ENCODE measurements at regions not wholly inside any gene's neighbourhood (a gene's known extent, or its start where the extent isn't known, plus 50 kb on each side); places are given as distances from the start of the nearest gene placed in this dataset.
A peak's percentile ranks its signal among the peaks of the same experiment; 100 is the strongest.

- Histone ChIP-seq H2AFZ (no peak overlapping the region), H3K27ac (no peak overlapping the region), H3K9me3 (ENCODE audit: insufficient read depth, low read depth) (no peaks in the 10 kb centered on the region), H3K9me2 (ENCODE audit: insufficient read depth) (no peaks in the 10 kb centered on the region), H3K79me2 (ENCODE audit: low read depth) (no peaks in the 10 kb centered on the region), H3K4me2 (no peak overlapping the region), H4K20me1 (ENCODE audit: insufficient read depth) (no peaks in the 10 kb centered on the region), H3K36me3 (ENCODE audit: low read depth) (no peaks in the 10 kb centered on the region), H3K4me3 (no peak overlapping the region), H3K27me3 (ENCODE audit: insufficient read depth, low read depth) (no peaks in the 10 kb centered on the region), H3K4me1 (replicated peaks; ENCODE audit: insufficient read depth) (no peaks in the 10 kb centered on the region), H3F3A (ENCODE audit: insufficient read depth, low read depth) (no peaks in the 10 kb centered on the region)
- TF ChIP-seq, protein P1, sequence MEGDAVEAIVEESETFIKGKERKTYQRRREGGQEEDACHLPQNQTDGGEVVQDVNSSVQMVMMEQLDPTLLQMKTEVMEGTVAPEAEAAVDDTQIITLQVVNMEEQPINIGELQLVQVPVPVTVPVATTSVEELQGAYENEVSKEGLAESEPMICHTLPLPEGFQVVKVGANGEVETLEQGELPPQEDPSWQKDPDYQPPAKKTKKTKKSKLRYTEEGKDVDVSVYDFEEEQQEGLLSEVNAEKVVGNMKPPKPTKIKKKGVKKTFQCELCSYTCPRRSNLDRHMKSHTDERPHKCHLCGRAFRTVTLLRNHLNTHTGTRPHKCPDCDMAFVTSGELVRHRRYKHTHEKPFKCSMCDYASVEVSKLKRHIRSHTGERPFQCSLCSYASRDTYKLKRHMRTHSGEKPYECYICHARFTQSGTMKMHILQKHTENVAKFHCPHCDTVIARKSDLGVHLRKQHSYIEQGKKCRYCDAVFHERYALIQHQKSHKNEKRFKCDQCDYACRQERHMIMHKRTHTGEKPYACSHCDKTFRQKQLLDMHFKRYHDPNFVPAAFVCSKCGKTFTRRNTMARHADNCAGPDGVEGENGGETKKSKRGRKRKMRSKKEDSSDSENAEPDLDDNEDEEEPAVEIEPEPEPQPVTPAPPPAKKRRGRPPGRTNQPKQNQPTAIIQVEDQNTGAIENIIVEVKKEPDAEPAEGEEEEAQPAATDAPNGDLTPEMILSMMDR (conservative IDR thresholded peaks at IDR 0.05), result no peak
- no peak for TF ChIP-seq EZH2 (IDR thresholded peaks at IDR 0.05; ENCODE audit: low read depth)
- POLR2A ChIA-PET (ENCODE audit: unreplicated experiment), result interaction anchor here (0.6 kb wide), 1 partner anchor 450 kb away, joined by 6 read pairs; no protein-coding TSS in a partner anchor
- intact Hi-C loops (cut with micrococcal nuclease; ENCODE audit: unreplicated experiment), result no loop called here
- DNase-seq, result no peak
- CTCF ChIA-PET, result interaction anchor here (0.6 kb wide), 1 partner anchor 323 kb away, joined by 5 read pairs; no protein-coding TSS in a partner anchor
- no TSS peak for BruUV-seq (replicated peaks)
Measured at GRCh38 chr6:139602577-139602976, 228.1 kb upstream of the CITED2 start.

GRCh38 chr6:139600919-139601475 lies 226.5 kb upstream of the CITED2 start:
- H3K27ac ChIP-seq, result no peak overlapping the region
- intact Hi-C loops (cut with micrococcal nuclease; ENCODE audit: unreplicated experiment), result no loop called here
- no peak overlapping the region for H3K4me3 ChIP-seq
- no peaks in the 10 kb centered on the region for H4K20me1 ChIP-seq (ENCODE audit: insufficient read depth)
- no TSS peak for BruUV-seq (replicated peaks)
- H3K9me3 ChIP-seq (ENCODE audit: insufficient read depth, low read depth), result no peaks in the 10 kb centered on the region
- H3F3A ChIP-seq (ENCODE audit: insufficient read depth, low read depth), result no peaks in the 10 kb centered on the region
- CTCF ChIA-PET, result no interaction called here
- H3K36me3 ChIP-seq (ENCODE audit: low read depth), result no peaks in the 10 kb centered on the region
- POLR2A ChIA-PET (ENCODE audit: unreplicated experiment), result interaction anchor here (0.6 kb wide), 1 partner anchor 30 kb away, joined by 3 read pairs; no protein-coding TSS in a partner anchor
- H3K79me2 ChIP-seq (ENCODE audit: low read depth), result no peaks in the 10 kb centered on the region
- no peaks in the 10 kb centered on the region for H3K9me2 ChIP-seq (ENCODE audit: insufficient read depth)
- H3K4me2 ChIP-seq, result no peak overlapping the region
- H3K4me1 ChIP-seq (replicated peaks; ENCODE audit: insufficient read depth), result no peaks in the 10 kb centered on the region
- TF ChIP-seq EZH2 (IDR thresholded peaks at IDR 0.05; ENCODE audit: low read depth), result no peak
- TF ChIP-seq, protein P1 (conservative IDR thresholded peaks at IDR 0.05), result no peak
- H3K27me3 ChIP-seq (ENCODE audit: insufficient read depth, low read depth), result no peaks in the 10 kb centered on the region
- DNase-seq, result peak in 1 of 2 experiments; percentile 21
- H2AFZ ChIP-seq, result no peak overlapping the region

DNA sequence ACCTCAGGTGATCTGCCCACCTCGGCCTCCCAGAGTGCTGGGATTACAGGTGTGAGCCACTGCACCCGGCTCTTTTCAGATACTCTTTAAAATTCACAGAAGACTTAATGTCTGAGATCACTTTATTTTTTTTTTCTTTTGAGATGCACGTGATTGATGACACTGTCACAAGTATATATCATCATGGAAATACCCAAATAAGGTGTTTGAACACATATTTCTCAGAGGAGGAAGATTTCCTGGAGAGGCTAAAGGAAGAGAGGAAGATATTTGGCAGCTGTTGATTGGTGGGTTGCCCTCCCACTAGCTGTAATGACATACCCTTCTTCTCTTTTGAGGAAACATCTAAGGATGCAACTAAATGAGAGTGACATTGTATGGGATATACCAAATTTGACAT lies 225.9 kb upstream of the CITED2 start:
- no TSS peak for BruUV-seq (replicated peaks)
- Histone ChIP-seq H3K79me2 (ENCODE audit: low read depth) (no peaks in the 10 kb centered on the region), H3K27ac (no peak overlapping the region), H3K4me1 (replicated peaks; ENCODE audit: insufficient read depth) (no peaks in the 10 kb centered on the region), H3K36me3 (ENCODE audit: low read depth) (no peaks in the 10 kb centered on the region), H3K27me3 (ENCODE audit: insufficient read depth, low read depth) (no peaks in the 10 kb centered on the region), H3K4me2 (no peak overlapping the region), H2AFZ (no peak overlapping the region), H3K4me3 (no peak overlapping the region), H3K9me3 (ENCODE audit: insufficient read depth, low read depth) (no peaks in the 10 kb centered on the region), H3F3A (ENCODE audit: insufficient read depth, low read depth) (no peaks in the 10 kb centered on the region), H3K9me2 (ENCODE audit: insufficient read depth) (no peaks in the 10 kb centered on the region), H4K20me1 (ENCODE audit: insufficient read depth) (no peaks in the 10 kb centered on the region)
- intact Hi-C loops (cut with micrococcal nuclease; ENCODE audit: unreplicated experiment), result no loop called here
- CTCF ChIA-PET, result no interaction called here
- TF ChIP-seq, protein P1 (conservative IDR thresholded peaks at IDR 0.05), result no peak
- TF ChIP-seq EZH2 (IDR thresholded peaks at IDR 0.05; ENCODE audit: low read depth), result no peak
- DNase-seq, result peak in 1 of 2 experiments; percentile 13
- POLR2A ChIA-PET (ENCODE audit: unreplicated experiment), result interaction anchor here (0.6 kb wide), 1 partner anchor 31 kb away, joined by 3 read pairs; no protein-coding TSS in a partner anchor

Data from PC-9 (cell line).